NB4 (cell line): ENCODE measurements at regions not wholly inside any gene's neighbourhood (a gene's known extent, or its start where the extent isn't known, plus 50 kb on each side); places are given as distances from the start of the nearest gene placed in this dataset.
"Not testable (repeated sequence)": the region's sequence is repeated elsewhere in the genome, so short reads cannot be mapped to it uniquely, and the experiment has no call there.

Experiments used
- DNase-seq: peaks from one replicate; pipeline ENCODE4 v3.0.0; 2010; ENCODE audit warnings: low read depth
- H3K4me3 ChIP-seq: one replicate; pipeline ENCODE4 v1.5.1; 2011; ENCODE audit warnings: mild to moderate bottlenecking, low read depth, low read length, moderate library complexity
- MYC ChIP-seq: IDR thresholded peaks from 2 replicates; pipeline ENCODE4 v1.6.1; 2011; ENCODE audit warnings: low read depth, low read length
- POLR2A ChIP-seq: IDR thresholded peaks from 2 replicates; pipeline ENCODE4 v1.6.1; 2011; ENCODE audit warnings: mild to moderate bottlenecking; ENCODE audit not compliant: insufficient read length; ENCODE audit errors: extremely low read depth
- TF ChIP-seq, protein P1 (sequence below): IDR thresholded peaks from one replicate; pipeline ENCODE4 v1.5.1; 2012; ENCODE audit warnings: low read depth, low read length
- TF ChIP-seq, protein P2 (sequence below): IDR thresholded peaks from 2 replicates; pipeline ENCODE4 v1.6.1; 2011; ENCODE audit warnings: low read depth, low read length

DNA sequence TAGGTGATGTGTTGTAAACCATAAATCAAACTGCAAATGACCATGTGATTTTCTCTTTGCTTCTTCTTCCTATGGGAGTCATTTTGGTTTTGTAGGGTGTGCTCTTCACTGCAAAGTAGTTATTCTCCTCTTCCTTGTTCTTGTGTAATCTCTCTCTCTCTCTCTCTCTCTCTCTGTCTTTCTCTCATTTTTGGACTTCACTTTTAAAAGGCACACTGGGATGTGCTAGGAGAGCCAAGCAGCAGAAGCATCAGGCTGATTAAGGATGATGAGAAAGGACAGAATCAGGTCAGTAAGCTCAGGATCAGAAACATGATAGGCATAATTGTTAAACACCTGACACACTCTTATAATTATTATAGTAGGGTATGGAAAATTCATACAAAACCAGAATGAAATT is 505.3 kb upstream of the ZNF608 start:
- TF ChIP-seq, protein P1, sequence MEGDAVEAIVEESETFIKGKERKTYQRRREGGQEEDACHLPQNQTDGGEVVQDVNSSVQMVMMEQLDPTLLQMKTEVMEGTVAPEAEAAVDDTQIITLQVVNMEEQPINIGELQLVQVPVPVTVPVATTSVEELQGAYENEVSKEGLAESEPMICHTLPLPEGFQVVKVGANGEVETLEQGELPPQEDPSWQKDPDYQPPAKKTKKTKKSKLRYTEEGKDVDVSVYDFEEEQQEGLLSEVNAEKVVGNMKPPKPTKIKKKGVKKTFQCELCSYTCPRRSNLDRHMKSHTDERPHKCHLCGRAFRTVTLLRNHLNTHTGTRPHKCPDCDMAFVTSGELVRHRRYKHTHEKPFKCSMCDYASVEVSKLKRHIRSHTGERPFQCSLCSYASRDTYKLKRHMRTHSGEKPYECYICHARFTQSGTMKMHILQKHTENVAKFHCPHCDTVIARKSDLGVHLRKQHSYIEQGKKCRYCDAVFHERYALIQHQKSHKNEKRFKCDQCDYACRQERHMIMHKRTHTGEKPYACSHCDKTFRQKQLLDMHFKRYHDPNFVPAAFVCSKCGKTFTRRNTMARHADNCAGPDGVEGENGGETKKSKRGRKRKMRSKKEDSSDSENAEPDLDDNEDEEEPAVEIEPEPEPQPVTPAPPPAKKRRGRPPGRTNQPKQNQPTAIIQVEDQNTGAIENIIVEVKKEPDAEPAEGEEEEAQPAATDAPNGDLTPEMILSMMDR, result no peak
- TF ChIP-seq MYC (no peak), POLR2A (no peak)
- TF ChIP-seq, protein P2, sequence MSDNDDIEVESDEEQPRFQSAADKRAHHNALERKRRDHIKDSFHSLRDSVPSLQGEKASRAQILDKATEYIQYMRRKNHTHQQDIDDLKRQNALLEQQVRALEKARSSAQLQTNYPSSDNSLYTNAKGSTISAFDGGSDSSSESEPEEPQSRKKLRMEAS, result no peak
- H3K4me3 ChIP-seq, result no peak overlapping the region
- no peak for DNase-seq

DNA sequence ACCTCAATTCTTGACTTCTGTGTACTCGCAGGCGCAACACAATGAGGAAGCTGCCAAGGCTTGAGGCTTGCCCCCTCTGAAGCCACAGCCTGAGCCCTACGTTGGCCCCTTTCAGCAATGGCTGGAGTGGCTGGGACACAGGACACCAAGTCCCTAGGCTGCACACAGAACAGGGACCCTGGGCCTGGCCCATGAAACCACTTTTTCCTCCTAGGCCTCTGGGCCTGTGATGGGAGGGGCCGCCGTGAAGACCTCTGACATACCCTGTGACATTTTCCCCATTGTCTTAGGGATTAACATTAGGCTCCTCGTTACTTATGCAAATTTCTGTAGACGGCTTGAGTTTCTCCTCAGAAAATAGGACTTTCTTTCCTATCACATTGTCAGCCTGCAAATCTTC is 507.2 kb upstream of the ZNF608 start:
- DNase-seq, H3K4me3 ChIP-seq: not testable (repeated sequence)

DNA sequence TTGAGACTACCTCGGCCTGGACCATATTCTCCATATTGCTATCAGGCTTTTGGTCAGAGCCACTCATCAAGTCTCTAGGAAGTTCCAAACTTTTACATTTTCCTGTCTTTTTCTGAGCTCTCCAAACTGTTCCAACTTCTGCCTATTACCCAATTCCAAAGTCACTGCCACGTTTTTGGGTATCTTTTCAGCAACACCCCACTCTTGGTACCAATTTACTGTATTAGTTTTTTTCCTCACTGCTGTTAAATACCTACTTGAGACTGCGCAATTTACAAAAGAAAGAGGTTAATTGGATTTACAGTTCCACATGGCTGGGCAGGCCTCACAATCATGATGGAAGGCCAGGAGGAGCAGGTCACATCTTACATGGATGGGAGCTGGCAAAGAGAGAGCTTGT is 507.8 kb upstream of the ZNF608 start:
- no peak for DNase-seq
- TF ChIP-seq POLR2A, result no peak
- no peak overlapping the region for H3K4me3 ChIP-seq

DNA sequence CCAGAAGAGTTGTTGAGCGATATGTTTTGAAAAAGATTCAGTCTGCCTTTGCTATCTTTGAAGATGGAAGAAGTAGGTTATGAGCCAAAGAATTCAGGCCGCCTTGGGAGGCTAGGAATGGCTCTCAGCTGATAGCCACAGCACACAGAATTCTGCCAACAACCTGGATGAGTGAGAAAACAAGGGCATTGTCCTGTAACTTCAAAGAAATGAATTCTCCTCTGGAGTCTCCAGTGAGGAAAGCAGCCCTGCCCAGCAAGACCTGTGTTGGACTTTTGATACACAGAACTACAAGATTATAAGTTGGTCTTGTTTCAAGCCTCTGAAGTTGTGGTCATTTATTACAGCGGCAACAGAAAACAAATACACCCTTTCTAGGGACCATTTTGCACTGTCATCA is 509.9 kb upstream of the ZNF608 start:
- no peak for DNase-seq
- no peak overlapping the region for H3K4me3 ChIP-seq
- TF ChIP-seq POLR2A (no peak), MYC (no peak)
- TF ChIP-seq, protein P2, result no peak
- TF ChIP-seq, protein P1, result no peak

DNA sequence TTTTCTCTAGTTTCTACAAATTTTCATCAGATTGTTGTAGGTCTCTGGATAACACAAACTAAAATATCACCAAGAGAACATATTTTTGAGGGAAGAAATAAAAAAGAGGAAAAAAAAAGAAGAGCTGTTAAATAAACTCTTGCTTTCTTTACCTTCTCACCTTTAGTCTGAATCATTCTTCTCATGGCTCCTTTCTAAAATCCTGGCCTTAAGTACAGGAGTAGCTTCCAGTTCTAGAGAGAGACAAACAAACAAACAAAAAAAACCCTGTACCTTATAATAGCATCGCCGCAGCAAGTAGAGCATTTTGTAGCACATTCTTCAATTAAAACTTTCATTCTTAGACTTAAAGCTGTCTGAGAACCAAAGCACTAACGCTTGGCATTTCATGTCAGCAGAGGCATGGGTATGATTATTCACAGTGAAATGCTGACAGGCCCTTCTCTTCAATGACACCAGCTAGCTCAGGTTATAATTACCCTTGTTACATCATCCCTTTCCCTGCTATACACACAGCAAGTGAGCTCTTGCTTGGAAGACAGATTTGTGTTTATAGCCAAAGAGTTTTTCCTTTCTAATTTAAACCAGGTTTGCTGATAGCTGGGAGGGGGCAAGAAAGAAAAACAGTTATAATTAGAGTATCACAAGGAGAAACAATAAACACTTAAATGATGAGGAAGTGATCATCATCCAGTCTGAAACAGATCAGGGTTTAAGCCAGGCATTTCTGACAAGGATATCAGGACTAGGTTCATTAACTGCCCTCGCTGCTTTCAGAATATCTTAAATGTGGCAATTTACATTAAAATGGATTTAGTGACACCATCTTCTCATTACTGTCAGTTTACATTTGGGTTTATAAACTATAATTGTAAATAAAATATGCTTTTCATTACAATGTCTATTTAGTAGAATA is 510.9 kb upstream of the ZNF608 start:
- TF ChIP-seq POLR2A (no peak), MYC (no peak)
- TF ChIP-seq, protein P1, result no peak
- TF ChIP-seq, protein P2, result no peak
- no peak overlapping the region for H3K4me3 ChIP-seq
- no peak for DNase-seq

DNA sequence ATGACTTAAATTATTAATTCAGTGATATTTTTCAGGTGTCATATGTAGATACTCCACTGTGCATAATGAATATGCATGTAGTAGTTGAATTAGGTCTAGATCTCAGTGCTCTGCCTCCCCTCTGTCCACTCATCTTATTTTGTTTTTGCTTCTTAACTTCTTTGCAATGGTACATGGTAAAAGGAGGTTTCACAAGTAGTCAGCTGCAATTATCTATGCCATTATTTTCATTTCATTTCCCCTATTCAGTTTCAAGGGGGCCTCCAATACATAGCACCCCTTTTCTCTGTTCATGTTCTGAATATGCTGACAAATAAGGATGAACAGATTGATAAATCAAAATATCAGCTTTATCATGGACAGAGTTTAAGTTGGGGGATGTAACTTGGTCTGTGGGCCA is 511.6 kb upstream of the ZNF608 start:
- no peak overlapping the region for H3K4me3 ChIP-seq
- no peak for DNase-seq
- TF ChIP-seq, protein P2, result no peak
- TF ChIP-seq MYC, result no peak
- TF ChIP-seq POLR2A, result no peak
- TF ChIP-seq, protein P1, result no peak

DNA sequence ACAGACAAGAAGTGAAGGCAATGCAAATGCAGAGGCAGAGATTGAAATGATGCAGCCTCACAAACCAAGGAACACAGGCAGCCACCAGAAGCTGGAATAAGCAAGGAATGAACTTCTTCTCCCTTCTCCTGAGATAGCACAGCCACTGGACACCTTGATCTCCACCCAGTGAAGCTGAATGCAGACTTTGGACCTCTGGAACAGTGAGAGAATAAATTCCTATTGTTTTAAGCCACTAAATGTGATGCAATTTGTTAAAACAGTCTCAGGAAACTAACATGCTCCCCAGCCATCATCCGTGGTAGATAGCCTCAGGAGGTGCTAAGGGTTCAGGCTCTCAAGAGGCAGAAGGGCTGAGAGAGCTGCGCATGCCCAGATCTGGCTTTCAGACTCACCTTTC is 512.2 kb upstream of the ZNF608 start:
- no peak overlapping the region for H3K4me3 ChIP-seq
- TF ChIP-seq, protein P1, result no peak
- TF ChIP-seq POLR2A (no peak), MYC (no peak)
- TF ChIP-seq, protein P2, result no peak
- DNase-seq, result no peak
